Gastroesophageal sphincter (tissue), 4 donors: ENCODE measurements at regions not wholly inside any gene's neighbourhood (a gene's known extent, or its start where the extent isn't known, plus 50 kb on each side); places are given as distances from the start of the nearest gene placed in this dataset.

Experiments
- ATAC-seq: fragments of 150-250 bp; one replicate; pipeline ENCODE4 v1.9.1; 2016; ENCODE audit warnings: mild to moderate bottlenecking, moderate library complexity
- H3K27ac ChIP-seq, 4 donors: fragments of 200-600 bp; sonication (generic) in 3 of 4; 1 replicate in 3 of 4; 2 replicates in 1 of 4; pipeline ENCODE4 v1.5.1; 2016 to 2019
- H3K27me3 ChIP-seq: fragments of 200-600 bp; sonication (generic); one replicate; pipeline ENCODE4 v1.5.1; 2019
- H3K36me3 ChIP-seq, 2 donors: fragments of 200-600 bp; sonication (generic); one replicate each; pipeline ENCODE4 v1.5.1; 2019; ENCODE audit warnings: control low read depth in 1 of 2
- H3K4me1 ChIP-seq, 3 donors: fragments of 200-600 bp; sonication (generic); 1 replicate in 2 of 3; 2 replicates in 1 of 3; pipeline ENCODE4 v1.5.1; 2016 to 2019; ENCODE audit warnings: control low read depth in 2 of 3
- H3K4me3 ChIP-seq, 2 donors: fragments of 200-600 bp; sonication (generic); one replicate each; pipeline ENCODE4 v1.5.1; 2019; ENCODE audit warnings: mild to moderate bottlenecking in 1 of 2, moderate library complexity in 1 of 2
- H3K9me3 ChIP-seq, 3 donors: fragments of 200-600 bp; sonication (generic); one replicate each; pipeline ENCODE4 v1.5.1; 2017 to 2019; ENCODE audit warnings: control low read depth in 2 of 3
- EP300 ChIP-seq: sonication (generic); formaldehyde crosslinking; IDR thresholded peaks from one replicate; pipeline ENCODE4 v1.6.1; 2017; ENCODE audit warnings: antibody characterized with exemption, mild to moderate bottlenecking
- POLR2A ChIP-seq, 2 donors: fragments of 450-650 bp; IDR thresholded peaks; one replicate each; pipeline ENCODE4 v1.6.1; 2017; ENCODE audit warnings: antibody characterized with exemption in 2 of 2, mild to moderate bottlenecking in 2 of 2, moderate library complexity in 1 of 2
- POLR2AphosphoS5 ChIP-seq: sonication (generic); formaldehyde crosslinking; IDR thresholded peaks from one replicate; pipeline ENCODE4 v1.6.1; 2017; ENCODE audit warnings: antibody characterized with exemption
- WGBS, 2 donors: methylation state at CpG; one replicate each; pipeline ENCODE4 v1.1.5; 2018; ENCODE audit warnings: low coverage in 1 of 2; 5-methylcytosine and 5-hydroxymethylcytosine counted together
- TF ChIP-seq, protein P1 (sequence below), 4 experiments: fragments of 200-600 bp in 2 of 4; fragments of 450-650 bp in 2 of 4; sonication (generic) in 1 of 4; IDR thresholded peaks; one replicate each; pipeline ENCODE4 v1.5.1; 2017 to 2019; ENCODE audit warnings: antibody characterized with exemption in 4 of 4, mild to moderate bottlenecking in 2 of 4, moderate library complexity in 2 of 4

DNA sequence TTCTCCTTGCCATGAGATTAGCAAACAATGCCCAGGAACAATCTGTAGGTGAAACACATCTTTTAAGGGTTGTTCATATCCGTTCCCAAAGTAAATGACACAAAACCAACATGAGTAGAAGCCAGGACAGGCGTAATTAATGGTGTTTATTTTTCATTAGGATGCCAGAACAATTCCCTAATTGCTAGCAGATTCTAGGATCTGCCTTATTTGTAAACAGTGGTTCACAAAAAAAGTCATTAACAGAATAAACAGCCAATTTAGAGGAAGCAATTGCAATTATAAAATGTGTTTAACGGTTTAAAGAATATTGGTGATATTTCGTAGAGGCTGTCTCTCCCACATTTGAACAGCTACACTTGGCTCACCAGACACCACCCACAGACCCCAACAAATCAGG lies 250.6 kb upstream of the GPR26 start:
- Histone ChIP-seq H3K9me3 (no peaks in the 10 kb centered on the region), H3K27me3 (no peaks in the 10 kb centered on the region), H3K4me3 (no peak overlapping the region), H3K36me3 (no peaks in the 10 kb centered on the region), H3K4me1 (no peaks in the 10 kb centered on the region), H3K27ac (no peak overlapping the region)
- TF ChIP-seq, protein P1, sequence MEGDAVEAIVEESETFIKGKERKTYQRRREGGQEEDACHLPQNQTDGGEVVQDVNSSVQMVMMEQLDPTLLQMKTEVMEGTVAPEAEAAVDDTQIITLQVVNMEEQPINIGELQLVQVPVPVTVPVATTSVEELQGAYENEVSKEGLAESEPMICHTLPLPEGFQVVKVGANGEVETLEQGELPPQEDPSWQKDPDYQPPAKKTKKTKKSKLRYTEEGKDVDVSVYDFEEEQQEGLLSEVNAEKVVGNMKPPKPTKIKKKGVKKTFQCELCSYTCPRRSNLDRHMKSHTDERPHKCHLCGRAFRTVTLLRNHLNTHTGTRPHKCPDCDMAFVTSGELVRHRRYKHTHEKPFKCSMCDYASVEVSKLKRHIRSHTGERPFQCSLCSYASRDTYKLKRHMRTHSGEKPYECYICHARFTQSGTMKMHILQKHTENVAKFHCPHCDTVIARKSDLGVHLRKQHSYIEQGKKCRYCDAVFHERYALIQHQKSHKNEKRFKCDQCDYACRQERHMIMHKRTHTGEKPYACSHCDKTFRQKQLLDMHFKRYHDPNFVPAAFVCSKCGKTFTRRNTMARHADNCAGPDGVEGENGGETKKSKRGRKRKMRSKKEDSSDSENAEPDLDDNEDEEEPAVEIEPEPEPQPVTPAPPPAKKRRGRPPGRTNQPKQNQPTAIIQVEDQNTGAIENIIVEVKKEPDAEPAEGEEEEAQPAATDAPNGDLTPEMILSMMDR (IDR thresholded peaks at IDR 0.05): no peak
- TF ChIP-seq POLR2AphosphoS5: no peak
- no peak for TF ChIP-seq POLR2A (IDR thresholded peaks at IDR 0.05)
- TF ChIP-seq EP300: no peak
- 83 to 95% methylated on average over 4 of the region's 4 CpGs for WGBS, 2 donors
- no peak for ATAC-seq

DNA sequence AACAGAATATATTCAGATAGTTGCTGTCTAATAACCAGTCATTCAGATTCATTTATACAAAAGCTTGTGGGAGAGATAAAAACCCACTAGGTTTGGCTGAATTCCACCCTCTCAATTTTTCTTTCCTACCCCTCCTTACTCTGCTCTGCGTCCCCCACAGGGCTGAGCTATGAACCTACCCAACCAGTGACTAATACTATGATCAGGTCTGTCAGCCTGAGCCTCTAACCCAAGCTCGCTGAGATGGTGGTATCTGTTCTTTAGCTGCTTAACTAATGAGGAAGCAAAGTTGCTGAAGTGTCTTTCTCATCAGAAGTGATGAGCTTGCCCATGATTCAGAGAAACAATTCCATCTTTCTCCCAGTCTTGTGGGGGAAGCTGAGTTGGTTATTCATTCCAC lies 248.7 kb upstream of the GPR26 start:
- no peak for TF ChIP-seq POLR2AphosphoS5
- TF ChIP-seq, protein P1 (IDR thresholded peaks at IDR 0.05): no peak
- TF ChIP-seq EP300: no peak
- TF ChIP-seq POLR2A (IDR thresholded peaks at IDR 0.05): no peak
- no peak for ATAC-seq
- Histone ChIP-seq H3K36me3 (no peaks in the 10 kb centered on the region), H3K4me1 (no peaks in the 10 kb centered on the region), H3K9me3 (no peaks in the 10 kb centered on the region), H3K27me3 (no peaks in the 10 kb centered on the region), H3K4me3 (no peak overlapping the region), H3K27ac (no peak overlapping the region)
- 73 to 82% methylated on average over 2 of the region's 2 CpGs for WGBS, 2 donors

DNA sequence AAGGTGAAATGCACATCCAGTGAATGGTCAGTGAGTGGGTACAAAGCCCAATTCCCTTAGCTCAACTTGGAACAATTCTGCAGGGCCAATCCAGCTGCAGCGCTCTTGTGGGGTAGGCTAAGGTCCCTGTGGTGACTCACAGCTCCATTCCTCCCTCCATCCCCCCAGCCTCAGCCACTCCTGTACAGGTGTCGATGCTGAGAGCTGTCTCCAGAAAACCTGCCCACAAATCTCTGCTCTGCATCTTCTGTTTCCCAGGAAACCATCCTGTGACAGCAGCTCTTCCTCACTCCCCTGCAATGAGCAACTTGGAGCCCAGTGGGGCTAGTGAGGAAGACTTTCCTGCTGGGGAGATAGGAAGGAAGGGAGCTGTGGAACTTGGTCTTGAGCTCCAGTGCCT lies 244.7 kb upstream of the GPR26 start:
- Histone ChIP-seq H3K27me3 (peaks cover 2% of the 10 kb centered on the region), H3K36me3 (no peaks in the 10 kb centered on the region), H3K4me3 (no peak overlapping the region), H3K4me1 (no peaks in the 10 kb centered on the region), H3K27ac (no peak overlapping the region), H3K9me3 (no peaks in the 10 kb centered on the region)
- 80% methylated on average over 2 of the region's 2 CpGs; no CpG with 5 or more reads in 1 of the 2 donors for WGBS, 2 donors
- TF ChIP-seq POLR2A (IDR thresholded peaks at IDR 0.05): no peak
- no peak for TF ChIP-seq POLR2AphosphoS5
- TF ChIP-seq, protein P1 (IDR thresholded peaks at IDR 0.05): no peak
- TF ChIP-seq EP300: no peak
- no peak for ATAC-seq

DNA sequence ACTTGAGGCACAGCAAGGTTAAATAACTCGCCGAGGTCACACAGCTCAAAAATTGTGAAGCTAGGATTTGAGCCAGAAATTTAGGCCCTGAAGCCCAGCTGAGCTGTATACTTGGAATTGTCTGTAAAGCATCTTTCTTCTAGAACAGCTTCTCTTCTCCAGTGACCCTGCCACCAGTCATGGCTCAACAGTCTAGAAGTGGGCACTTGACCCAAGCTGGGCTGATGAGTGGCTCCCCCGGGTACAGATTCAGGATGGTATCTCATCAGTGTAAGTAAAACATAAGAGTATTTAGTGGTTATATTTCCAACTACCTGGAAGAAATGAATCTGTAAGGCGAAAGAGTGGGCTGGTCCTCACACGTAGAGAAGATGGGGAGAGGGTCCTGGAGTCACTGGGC lies 243.9 kb upstream of the GPR26 start:
- no peak for ATAC-seq
- H3K9me3 ChIP-seq: no peaks in the 10 kb centered on the region
- TF ChIP-seq, protein P1 (IDR thresholded peaks at IDR 0.05): no peak
- no peak for TF ChIP-seq POLR2A (IDR thresholded peaks at IDR 0.05)
- TF ChIP-seq POLR2AphosphoS5: no peak
- no peak for TF ChIP-seq EP300
- no peak overlapping the region for H3K4me3 ChIP-seq
- WGBS, 2 donors: 89 to 100% methylated on average over 2 to 5 of the region's 5 CpGs
- peaks cover 10% of the 10 kb centered on the region for H3K27me3 ChIP-seq
- H3K4me1 ChIP-seq: no peaks in the 10 kb centered on the region
- no peak overlapping the region for H3K27ac ChIP-seq
- no peaks in the 10 kb centered on the region for H3K36me3 ChIP-seq

DNA sequence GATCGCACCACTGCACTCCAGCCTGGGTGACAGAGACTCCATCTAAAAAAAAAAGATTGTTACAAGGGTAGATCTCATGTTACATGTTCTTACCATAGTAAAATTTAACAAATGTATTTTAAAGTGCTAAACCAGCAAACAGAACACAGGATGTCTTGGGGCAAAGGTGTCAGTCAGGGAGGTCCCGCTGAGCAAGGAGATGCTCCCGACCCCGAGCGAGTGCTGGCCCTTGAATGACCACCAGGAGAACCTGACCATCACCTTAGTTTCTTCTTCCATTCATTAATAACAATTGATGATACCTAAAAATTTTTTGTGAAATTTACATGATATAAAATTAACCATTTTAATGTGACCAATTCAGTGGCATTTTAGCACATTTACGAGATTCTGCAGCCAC lies 241.6 kb upstream of the GPR26 start:
- Histone ChIP-seq H3K27ac (no peak overlapping the region), H3K36me3 (no peaks in the 10 kb centered on the region), H3K4me1 (no peaks in the 10 kb centered on the region), H3K9me3 (no peaks in the 10 kb centered on the region), H3K27me3 (peaks cover 30% of the 10 kb centered on the region), H3K4me3 (no peak overlapping the region)
- no peak for ATAC-seq
- 78 to 93% methylated on average over 6 of the region's 6 CpGs for WGBS, 2 donors
- TF ChIP-seq POLR2A (IDR thresholded peaks at IDR 0.05) (no peak), EP300 (no peak), POLR2AphosphoS5 (no peak)
- TF ChIP-seq, protein P1 (IDR thresholded peaks at IDR 0.05): no peak
